Amniotic epithelial cell (primary cell): ENCODE measurements at regions not wholly inside any gene's neighbourhood (a gene's known extent, or its start where the extent isn't known, plus 50 kb on each side); places are given as distances from the start of the nearest gene placed in this dataset.

Experiments used
- DNase-seq: peaks from one replicate; pipeline ENCODE4 v3.0.0-alpha.2; 2010; ENCODE audit warnings: low read depth

GRCh38 chr1:38396606-38397005 is 350.0 kb upstream of the POU3F1 start:
- no peak for DNase-seq

GRCh38 chr1:38394303-38394702 is 347.7 kb upstream of the POU3F1 start:
- no peak for DNase-seq

DNA sequence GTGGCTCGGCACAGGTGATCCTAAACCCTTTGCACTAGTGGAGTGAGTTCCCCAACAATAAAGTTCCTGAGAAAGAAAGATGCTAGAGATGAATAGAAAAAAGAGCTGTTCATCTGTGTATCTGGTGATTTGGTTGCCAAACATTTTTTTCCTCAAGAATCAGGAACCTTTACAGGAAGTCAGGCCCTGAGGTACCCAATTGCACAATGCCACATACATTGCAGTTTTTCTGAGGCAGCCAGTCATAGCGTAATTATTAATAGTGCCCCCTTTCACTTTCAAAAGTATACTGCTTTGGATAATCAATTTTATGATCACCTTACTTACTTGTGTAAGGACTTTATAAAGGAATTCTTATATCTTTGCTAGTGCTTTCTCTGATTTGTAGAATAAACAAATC is 346.3 kb upstream of the POU3F1 start:
- DNase-seq = no peak

DNA sequence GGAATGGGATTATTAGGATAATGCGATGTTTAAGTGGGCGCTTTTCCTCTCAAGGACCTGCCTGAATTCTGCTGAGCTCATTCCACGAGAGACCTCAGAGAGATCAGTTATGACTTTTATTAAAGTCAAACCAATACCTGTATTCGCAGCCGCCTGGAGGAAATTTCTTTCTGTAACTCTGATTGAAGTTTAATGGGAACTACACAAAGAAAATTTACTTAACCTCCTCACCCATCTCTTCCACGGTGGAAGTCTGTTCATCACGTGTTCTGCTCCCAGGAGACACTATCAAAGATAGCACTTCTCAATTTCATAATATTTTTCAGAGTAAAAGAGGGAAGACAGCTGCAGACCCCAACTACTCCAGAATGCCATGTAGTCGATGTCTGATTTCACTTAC is 334.7 kb upstream of the POU3F1 start:
- DNase-seq = no peak

DNA sequence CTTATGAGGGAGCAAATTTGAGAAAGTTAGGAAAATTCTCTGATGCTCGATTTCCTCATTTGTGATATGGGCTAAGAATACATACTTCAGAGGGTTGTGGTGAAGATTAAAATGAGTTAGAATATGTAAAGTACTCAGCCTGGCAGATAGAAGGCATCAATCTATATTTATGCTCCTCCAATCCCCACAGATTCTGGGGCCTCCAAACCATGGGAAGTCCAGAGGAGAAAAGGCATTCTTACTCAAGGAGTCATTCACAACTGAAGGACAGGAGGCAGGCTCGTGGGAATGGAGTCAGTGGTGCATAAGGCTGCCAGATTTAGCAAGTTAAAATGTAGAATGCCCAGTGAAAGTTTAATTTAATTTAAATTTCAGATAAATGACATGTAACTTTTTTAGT is 330.0 kb upstream of the POU3F1 start:
- no peak for DNase-seq

DNA sequence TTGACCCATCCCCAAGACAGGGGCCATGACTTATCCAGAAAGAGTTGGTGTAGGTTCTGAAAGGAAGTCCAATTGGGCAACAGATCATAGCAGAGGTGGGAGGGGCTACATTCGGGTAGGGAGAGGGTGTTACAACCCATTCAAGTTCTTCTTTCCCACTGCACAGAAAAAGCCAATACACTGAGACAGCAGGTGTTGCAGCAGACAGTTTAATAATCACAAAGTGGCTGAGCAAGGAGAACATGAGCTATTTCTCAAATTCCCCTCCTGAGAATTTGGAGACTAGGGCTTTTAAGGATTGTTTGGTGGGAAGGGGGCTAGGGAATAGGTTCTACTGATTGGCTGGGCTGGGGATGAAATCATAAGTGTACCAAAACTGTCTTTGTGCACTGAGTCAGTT is 328.4 kb upstream of the POU3F1 start:
- DNase-seq = no peak

DNA sequence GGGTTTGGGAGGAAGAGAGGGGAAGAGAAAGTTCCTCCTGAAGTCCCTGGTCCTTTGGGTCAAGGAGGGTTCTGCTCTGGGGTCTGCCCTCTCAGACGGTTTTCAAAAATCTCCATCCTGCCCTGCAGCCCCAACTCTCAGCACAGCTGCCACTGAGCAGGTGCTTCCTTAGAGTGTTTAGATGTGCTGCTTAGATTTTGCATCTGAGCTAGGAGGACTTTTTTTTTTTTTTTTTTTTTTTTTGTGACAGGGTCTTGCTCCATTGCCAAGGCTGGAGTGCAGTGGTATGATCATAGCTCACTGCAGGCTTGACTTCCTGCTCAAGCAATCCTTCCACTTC is 324.9 kb upstream of the POU3F1 start:
- DNase-seq = no peak

DNA sequence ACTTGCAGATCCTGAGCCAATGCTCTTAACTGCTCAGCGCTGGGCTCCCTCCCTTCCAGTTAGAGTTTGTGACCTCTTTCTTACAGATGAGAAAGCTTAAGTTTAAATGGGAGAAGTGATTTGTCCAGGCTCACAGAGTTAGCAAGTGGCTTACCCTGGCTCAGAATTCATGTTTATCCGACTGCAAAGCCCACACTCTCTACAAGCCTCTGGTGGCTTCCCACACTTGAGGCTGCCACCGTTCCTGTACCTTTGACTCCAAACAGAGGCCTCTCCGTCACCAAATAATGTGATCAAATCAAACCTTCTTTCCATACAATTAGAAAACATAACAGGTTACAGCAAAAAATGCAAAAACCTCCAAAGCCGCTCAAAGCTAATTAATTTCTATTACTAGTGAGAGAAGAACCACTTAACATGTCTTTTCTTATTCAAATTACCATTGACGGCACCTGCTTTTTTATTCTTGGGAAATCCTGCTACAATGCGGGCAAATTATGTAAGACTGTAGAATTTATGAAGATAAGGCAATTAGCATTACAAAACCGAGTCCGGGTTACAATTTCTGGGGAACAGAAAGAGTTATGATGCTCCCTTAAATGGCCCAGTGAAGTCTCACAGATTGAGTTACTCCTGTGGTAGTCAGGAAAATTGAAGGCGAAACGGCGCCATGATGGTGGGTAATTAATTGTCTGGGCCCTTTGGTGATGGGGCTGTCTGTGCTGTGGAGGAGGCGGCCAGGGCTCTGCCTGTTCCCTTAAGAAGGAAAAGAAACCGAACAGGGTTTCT is 324.3 kb upstream of the POU3F1 start:
- no peak for DNase-seq

DNA sequence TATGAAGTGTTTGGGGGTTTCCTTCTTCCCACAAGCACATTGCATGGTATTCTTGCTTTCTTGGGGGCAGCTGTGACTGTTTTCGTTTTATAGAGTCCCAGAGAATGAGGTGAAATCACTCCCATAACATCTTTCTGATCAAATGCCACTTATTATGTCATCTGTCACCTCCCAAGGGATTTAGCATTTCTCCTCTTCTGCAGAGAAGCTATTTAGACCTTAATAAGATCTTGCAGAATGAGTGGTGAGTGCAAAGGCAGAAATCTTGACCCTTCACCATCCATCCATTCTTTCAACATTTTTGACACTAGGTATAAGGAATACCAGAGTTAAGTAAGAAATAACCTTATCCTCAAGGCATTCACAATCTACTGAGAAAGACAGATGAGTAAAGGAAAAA is 318.6 kb upstream of the POU3F1 start:
- DNase-seq = no peak

GRCh38 chr1:38361566-38361965 is 315.0 kb upstream of the POU3F1 start:
- DNase-seq = no peak

GRCh38 chr1:38360807-38361206 is 314.2 kb upstream of the POU3F1 start:
- no peak for DNase-seq

DNA sequence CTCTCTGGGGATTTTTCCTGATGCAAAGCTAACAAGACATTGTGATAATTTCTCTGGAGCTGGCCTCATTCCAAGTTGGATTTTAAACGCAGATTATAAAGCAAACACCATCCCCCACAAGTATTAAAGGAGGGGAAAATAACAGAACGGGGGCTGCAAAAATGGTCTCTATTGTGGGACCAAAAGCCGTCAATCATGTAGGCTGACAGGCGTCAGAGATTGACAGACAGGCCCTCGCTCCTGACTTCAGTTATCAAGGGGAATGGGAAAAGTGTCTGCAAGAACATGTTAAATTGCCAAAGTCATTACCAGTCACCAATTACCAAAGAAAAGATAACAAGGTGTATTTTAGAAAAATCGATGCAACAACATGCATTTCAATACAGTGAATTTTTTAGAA is 307.4 kb upstream of the POU3F1 start:
- DNase-seq = no peak

DNA sequence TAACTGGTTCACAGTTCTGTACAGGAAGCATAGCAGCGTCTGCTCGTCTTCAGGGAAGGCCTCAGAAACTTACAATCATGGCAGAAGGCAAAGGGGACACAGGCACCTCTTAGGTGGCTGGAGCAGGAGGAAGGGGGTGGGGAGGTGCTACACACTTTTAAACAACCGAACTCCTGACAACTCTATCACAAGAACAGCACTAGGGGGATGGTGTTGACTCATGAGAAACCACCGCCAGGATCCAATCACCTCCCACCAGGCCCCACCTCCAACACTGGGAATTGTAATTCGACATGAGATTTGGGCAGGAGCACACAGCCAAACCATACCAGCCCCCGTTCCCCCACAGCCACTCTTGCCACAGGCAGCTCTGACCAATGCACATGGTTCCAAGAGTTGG is 306.3 kb upstream of the POU3F1 start:
- DNase-seq = no peak

DNA sequence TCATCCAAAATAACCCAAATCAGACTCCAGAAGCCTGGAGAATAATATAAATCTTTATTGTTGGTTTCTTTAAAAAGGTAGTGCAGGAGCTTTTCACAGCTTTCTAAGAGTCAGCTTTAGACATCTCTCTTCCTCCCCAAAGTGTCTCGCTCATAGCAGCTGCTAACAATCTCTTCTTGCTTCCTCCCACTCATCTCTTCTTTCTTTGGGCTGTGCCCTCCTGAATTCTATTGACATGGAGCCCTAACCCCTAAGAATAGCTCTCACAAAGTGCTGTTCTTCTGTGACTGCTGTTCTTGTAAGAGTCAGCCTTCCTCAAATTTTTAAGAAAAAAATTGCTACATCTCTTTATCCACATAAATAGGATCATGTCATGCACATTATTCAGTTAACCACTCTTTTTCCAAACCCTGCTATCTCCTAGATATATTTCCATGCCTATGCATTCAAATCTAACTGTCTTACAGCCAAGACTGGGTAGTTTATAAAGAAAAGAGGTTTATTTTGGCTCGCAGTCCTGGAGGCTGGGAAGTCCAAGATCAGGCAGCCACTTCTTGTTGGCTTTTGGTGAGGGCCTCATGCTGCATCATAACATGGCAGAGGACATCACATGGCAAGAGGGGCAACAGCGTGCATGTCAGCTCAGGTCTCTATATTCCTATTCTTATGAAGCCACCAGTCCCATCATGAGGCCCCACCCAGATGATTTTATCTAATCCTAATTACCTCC is 301.0 kb upstream of the POU3F1 start:
- DNase-seq = no peak

DNA sequence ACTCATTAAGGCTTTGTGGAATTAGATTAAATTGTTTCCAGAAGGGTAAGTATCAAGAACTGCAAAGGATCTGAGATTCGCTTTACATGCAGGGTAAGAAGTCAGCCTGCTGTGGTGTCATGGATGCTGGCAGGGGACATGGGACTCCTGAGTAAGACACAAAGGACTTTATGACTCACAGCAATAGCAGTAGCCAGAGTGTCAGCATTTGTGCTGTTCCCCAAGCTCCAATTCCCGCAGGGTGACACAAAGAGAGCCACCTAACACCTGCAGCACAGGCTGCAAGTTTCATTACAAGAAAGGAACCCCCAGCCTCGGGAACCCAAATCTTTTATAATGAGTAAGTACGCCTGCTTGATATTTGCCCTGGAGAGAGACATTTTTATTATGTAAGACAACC is 298.1 kb upstream of the POU3F1 start:
- no peak for DNase-seq

GRCh38 chr1:38341694-38342093 is 295.1 kb upstream of the POU3F1 start:
- no peak for DNase-seq

- no peak for DNase-seq
Observed at GRCh38 chr1:38340409-38340808, 293.8 kb upstream of the POU3F1 start.

DNA sequence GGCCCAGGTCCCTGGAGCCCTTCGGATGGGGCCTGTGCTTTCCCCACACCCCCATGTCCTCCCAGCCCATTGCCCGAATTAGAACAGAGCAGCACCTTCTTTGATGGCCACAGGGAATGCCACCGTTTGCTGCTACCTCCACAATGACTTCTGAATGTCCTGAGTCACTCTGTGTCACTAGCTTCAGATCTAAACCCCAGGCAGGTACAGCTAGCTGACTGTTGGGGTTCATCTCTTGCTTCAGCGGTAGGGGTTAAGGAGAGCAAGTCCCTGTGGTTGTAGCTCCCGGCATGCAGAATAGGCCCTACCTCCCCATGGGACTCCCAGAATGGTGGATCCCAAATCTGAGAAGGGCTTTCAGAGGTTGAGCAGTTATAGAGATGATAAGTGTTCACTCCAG is 291.1 kb upstream of the POU3F1 start:
- no peak for DNase-seq

DNA sequence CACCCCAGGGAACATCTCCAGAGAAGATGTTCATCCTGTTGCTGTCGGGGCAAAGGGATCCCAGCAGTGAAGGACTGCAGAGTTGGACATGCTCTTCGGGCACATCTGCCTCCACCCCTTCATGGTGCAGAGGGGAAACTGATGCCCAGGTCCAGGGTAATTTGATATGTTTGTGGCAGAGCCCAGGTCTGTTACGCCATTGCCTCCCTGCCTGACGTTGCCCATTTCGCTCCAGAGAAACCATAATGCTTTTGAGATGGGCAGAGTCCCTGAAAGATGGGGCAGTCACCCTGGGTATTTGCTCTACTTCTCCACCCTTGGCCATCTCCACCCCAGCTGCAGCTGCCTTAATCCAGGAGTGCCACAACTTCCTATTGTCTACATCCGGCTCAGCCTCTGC is 290.4 kb upstream of the POU3F1 start:
- no peak for DNase-seq

GRCh38 chr1:38336301-38336923 is 289.8 kb upstream of the POU3F1 start:
- no peak for DNase-seq

GRCh38 chr1:38334930-38335592 is 288.5 kb upstream of the POU3F1 start:
- no peak for DNase-seq

DNA sequence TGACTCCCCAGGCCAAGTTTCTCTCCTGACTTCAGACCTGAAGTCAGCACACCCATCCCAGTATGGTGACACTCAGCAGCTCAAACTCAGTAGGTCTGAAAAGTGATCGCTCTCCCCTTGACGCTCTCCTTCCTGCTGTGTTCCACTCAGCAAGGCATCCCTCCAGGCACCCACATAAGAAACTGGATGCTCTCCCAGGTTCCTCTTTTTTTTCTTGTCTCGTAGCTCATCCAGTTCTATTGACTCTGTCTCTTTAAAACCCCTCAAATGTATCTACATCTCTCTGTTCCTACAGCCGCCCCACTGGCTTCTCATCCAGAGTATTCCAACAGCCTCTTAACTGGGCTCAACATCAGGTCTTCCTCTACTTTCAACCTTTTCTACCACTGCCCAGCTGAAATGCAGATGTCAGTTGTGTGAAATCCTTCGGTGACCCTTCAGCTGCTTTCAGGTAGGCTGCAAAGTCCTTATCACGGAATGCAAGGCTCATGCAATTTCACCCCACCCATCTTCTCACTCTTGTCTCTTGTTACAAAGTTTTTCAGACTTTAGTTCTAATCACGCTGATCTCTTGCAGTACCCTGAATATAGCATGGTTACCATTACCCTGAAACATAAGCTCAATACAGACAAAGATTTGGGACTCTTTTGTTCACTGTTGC is 286.2 kb upstream of the POU3F1 start:
- no peak for DNase-seq
